K562 (cell line): ENCODE measurements at regions not wholly inside any gene's neighbourhood (a gene's known extent, or its start where the extent isn't known, plus 50 kb on each side); places are given as distances from the start of the nearest gene placed in this dataset.

Experiments
- BRD9 ChIP-seq: fragments of 450-650 bp; IDR thresholded peaks from 2 replicates; pipeline ENCODE4 v1.6.1; 2018; ENCODE audit warnings: low read depth; ENCODE audit not compliant: partially characterized antibody
- EZH2 ChIP-seq: IDR thresholded peaks from 2 replicates; pipeline ENCODE4 v1.6.1; 2012; ENCODE audit warnings: low read depth, mild to moderate bottlenecking, inconsistent platforms, low read length, borderline replicate concordance
- TF ChIP-seq, protein P1 (sequence below), 3 experiments: IDR thresholded peaks in 2 of 3; conservative IDR thresholded peaks in 1 of 3; 2 replicates each; pipeline ENCODE4 v1.5.1; 2011 to 2012; ENCODE audit warnings: low read length in 3 of 3, mild to moderate bottlenecking in 3 of 3, control low read depth in 2 of 3, improper control_type of control experiment in 1 of 3, inconsistent platforms in 1 of 3, low read depth in 1 of 3, mixed read lengths in 1 of 3, moderate library complexity in 1 of 3; ENCODE audit not compliant: insufficient read depth in 2 of 3

- TF ChIP-seq EZH2 (no peak), BRD9 (no peak)
- TF ChIP-seq, protein P1, sequence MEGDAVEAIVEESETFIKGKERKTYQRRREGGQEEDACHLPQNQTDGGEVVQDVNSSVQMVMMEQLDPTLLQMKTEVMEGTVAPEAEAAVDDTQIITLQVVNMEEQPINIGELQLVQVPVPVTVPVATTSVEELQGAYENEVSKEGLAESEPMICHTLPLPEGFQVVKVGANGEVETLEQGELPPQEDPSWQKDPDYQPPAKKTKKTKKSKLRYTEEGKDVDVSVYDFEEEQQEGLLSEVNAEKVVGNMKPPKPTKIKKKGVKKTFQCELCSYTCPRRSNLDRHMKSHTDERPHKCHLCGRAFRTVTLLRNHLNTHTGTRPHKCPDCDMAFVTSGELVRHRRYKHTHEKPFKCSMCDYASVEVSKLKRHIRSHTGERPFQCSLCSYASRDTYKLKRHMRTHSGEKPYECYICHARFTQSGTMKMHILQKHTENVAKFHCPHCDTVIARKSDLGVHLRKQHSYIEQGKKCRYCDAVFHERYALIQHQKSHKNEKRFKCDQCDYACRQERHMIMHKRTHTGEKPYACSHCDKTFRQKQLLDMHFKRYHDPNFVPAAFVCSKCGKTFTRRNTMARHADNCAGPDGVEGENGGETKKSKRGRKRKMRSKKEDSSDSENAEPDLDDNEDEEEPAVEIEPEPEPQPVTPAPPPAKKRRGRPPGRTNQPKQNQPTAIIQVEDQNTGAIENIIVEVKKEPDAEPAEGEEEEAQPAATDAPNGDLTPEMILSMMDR (IDR thresholded peaks at IDR 0.05 in 2 of 3, conservative IDR thresholded peaks at IDR 0.05 in 1 of 3; ENCODE audit: insufficient read depth in 2 of 3, low read depth in 1 of 3, low read length in 3 of 3) = no peak
Measured at GRCh38 chr5:164345173-164345849, 839.9 kb downstream of the MAT2B start.
